Upper lobe of left lung (tissue), 4 donors: ENCODE measurements at regions not wholly inside any gene's neighbourhood (a gene's known extent, or its start where the extent isn't known, plus 50 kb on each side); places are given as distances from the start of the nearest gene placed in this dataset.

Source experiments
- EP300 ChIP-seq, 4 donors: sonication (generic); formaldehyde crosslinking; IDR thresholded peaks; one replicate each; pipeline ENCODE4 v1.5.1; 2017; ENCODE audit warnings: antibody characterized with exemption in 4 of 4, control low read depth in 2 of 4
- POLR2A ChIP-seq, 4 donors: fragments of 450-650 bp; IDR thresholded peaks; one replicate each; pipeline ENCODE4 v1.5.1; 2016 to 2017; ENCODE audit warnings: antibody characterized with exemption in 4 of 4, mild to moderate bottlenecking in 2 of 4
- POLR2AphosphoS5 ChIP-seq, 2 donors: sonication (generic); formaldehyde crosslinking; IDR thresholded peaks; one replicate each; pipeline ENCODE4 v1.5.1; 2017; ENCODE audit warnings: antibody characterized with exemption in 2 of 2
- TF ChIP-seq, protein P1 (sequence below), 6 experiments: fragments of 450-650 bp in 4 of 6; fragments of 200-600 bp in 2 of 6; sonication (generic) in 2 of 6; IDR thresholded peaks; one replicate each; pipeline ENCODE4 v1.5.1; 2016 to 2019; ENCODE audit warnings: antibody characterized with exemption in 6 of 6

DNA sequence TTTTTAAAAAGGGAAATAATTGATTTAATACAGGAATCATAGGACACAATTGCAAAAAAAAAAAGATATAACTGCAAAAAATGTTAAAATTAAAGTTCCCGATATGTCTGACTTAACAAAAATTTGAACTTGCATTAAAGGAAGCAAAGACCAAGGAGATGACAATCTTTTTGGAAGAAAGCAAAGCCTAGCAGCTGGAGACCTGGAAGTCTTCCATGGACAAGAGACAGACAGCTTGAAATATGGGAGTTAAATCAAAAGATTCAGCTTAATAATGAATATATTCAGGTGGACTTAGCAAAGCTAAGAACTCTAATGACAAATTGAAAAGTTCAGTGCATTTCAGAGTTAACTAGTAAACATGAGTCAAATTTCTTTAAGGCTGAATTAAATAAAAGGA, 568.7 kb upstream of the RGMB start:
- TF ChIP-seq, protein P1, sequence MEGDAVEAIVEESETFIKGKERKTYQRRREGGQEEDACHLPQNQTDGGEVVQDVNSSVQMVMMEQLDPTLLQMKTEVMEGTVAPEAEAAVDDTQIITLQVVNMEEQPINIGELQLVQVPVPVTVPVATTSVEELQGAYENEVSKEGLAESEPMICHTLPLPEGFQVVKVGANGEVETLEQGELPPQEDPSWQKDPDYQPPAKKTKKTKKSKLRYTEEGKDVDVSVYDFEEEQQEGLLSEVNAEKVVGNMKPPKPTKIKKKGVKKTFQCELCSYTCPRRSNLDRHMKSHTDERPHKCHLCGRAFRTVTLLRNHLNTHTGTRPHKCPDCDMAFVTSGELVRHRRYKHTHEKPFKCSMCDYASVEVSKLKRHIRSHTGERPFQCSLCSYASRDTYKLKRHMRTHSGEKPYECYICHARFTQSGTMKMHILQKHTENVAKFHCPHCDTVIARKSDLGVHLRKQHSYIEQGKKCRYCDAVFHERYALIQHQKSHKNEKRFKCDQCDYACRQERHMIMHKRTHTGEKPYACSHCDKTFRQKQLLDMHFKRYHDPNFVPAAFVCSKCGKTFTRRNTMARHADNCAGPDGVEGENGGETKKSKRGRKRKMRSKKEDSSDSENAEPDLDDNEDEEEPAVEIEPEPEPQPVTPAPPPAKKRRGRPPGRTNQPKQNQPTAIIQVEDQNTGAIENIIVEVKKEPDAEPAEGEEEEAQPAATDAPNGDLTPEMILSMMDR (IDR thresholded peaks at IDR 0.05): no peak
- no peak for TF ChIP-seq EP300 (IDR thresholded peaks at IDR 0.05)
- TF ChIP-seq POLR2A (IDR thresholded peaks at IDR 0.05): no peak
- no peak for TF ChIP-seq POLR2AphosphoS5 (IDR thresholded peaks at IDR 0.05)
